ENCODE measurements at regions not wholly inside any gene's neighbourhood (a gene's known extent, or its start where the extent isn't known, plus 50 kb on each side); places are given as distances from the start of the nearest gene placed in this dataset.

DNA sequence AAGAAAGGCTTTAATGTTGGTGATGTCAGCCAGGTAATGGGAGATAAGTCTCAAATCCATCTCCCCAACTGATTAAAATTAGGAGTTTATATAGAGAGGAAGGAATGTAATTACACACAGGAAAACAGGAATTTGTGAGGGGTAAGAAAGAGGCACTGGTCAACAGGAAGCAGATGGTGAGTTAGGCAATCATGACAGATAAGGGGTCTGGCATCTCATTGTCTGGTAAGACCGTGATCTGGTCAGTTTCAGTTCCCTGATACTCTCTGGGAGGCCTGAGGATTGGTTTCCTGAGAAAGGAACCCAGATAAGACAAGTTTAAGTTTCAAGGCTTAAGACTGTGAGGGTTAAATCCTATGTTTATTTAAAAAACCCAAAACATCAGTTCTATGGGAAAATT is 414.7 kb upstream of the ARRDC4 start:
- Histone ChIP-seq H3K9me3 (peaks cover 0 to 12% (median 4%) of the 10 kb centered on the region in 4 donors), H3K4me3 (no peak overlapping the region), H3K27me3 (no peaks in the 10 kb centered on the region), H3K36me3 (no peaks in the 10 kb centered on the region), H3K4me1 (no peaks in the 10 kb centered on the region), H3K27ac (no peak overlapping the region)
- 12 to 26% methylated on average over 1 of the region's 1 CpG for WGBS, 2 donors
- DNase-seq (no peak), ATAC-seq (ENCODE audit: low FRiP score in 2 of 2) (no peak)
- TF ChIP-seq, protein P1, sequence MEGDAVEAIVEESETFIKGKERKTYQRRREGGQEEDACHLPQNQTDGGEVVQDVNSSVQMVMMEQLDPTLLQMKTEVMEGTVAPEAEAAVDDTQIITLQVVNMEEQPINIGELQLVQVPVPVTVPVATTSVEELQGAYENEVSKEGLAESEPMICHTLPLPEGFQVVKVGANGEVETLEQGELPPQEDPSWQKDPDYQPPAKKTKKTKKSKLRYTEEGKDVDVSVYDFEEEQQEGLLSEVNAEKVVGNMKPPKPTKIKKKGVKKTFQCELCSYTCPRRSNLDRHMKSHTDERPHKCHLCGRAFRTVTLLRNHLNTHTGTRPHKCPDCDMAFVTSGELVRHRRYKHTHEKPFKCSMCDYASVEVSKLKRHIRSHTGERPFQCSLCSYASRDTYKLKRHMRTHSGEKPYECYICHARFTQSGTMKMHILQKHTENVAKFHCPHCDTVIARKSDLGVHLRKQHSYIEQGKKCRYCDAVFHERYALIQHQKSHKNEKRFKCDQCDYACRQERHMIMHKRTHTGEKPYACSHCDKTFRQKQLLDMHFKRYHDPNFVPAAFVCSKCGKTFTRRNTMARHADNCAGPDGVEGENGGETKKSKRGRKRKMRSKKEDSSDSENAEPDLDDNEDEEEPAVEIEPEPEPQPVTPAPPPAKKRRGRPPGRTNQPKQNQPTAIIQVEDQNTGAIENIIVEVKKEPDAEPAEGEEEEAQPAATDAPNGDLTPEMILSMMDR (IDR thresholded peaks at IDR 0.05) = no peak
- TF ChIP-seq POLR2A (IDR thresholded peaks at IDR 0.05) = no peak
- no peak for TF ChIP-seq EP300 (IDR thresholded peaks at IDR 0.05)
- no peak for TF ChIP-seq POLR2AphosphoS5 (IDR thresholded peaks at IDR 0.05)

DNA sequence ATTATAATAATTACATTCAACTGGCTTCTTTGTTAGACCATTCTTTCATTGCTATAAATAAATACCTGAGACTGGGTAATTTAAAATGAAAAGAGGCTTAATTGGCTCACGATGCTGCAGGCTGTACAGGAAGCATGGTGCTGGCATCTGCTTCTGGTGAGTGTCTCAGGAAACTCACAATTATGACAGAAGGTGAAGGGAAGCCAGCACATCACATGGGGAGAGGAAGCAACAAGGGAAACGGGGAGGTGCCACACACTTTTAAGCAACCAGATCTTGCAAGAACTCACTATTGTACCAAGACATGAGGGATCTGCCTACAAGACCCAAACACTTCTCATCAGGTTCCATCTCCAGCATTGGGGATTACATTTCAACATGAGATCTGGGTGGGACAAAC is 413.1 kb upstream of the ARRDC4 start:
- 48 to 52% methylated on average over 2 of the region's 2 CpGs for WGBS, 2 donors
- no peaks in the 10 kb centered on the region for H3K36me3 ChIP-seq
- ATAC-seq (ENCODE audit: low FRiP score in 2 of 2) (no peak), DNase-seq (no peak)
- no peak overlapping the region for H3K27ac ChIP-seq
- TF ChIP-seq POLR2A (IDR thresholded peaks at IDR 0.05) (no peak), EP300 (IDR thresholded peaks at IDR 0.05) (no peak), POLR2AphosphoS5 (IDR thresholded peaks at IDR 0.05) (no peak)
- TF ChIP-seq, protein P1 (IDR thresholded peaks at IDR 0.05) = no peak
- peaks cover 0 to 12% (median 4%) of the 10 kb centered on the region in 4 donors for H3K9me3 ChIP-seq
- H3K4me1 ChIP-seq = no peaks in the 10 kb centered on the region
- no peaks in the 10 kb centered on the region for H3K27me3 ChIP-seq
- H3K4me3 ChIP-seq = no peak overlapping the region

DNA sequence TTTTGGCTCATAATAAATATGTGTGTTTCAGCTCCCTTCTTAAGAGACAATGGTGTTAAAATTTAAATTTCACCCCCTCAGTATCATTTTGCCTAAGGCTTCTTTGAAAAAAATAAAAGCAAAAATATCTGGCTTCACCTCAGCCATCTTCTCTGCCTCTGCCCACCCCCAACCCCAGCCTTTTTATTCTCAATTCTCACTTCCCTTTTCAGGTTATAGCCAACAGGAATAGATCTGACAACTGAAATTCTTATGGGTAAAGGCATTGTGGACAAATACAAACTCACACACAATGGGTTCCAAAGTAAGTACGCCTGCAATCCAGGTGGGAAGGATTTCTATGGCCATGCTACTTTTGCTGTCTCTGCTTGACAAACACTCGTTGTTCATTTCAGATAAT is 399.0 kb upstream of the ARRDC4 start:
- Histone ChIP-seq H3K36me3 (no peaks in the 10 kb centered on the region), H3K27ac (no peak overlapping the region), H3K4me3 (no peak overlapping the region), H3K4me1 (no peaks in the 10 kb centered on the region), H3K27me3 (no peaks in the 10 kb centered on the region), H3K9me3 (no peaks in the 10 kb centered on the region)
- WGBS, 2 donors = 77 to 94% methylated on average over 2 of the region's 2 CpGs
- DNase-seq (no peak), ATAC-seq (ENCODE audit: low FRiP score in 2 of 2) (no peak)
- TF ChIP-seq POLR2A (IDR thresholded peaks at IDR 0.05) (no peak), EP300 (IDR thresholded peaks at IDR 0.05) (no peak), POLR2AphosphoS5 (IDR thresholded peaks at IDR 0.05) (no peak)
- TF ChIP-seq, protein P1 (IDR thresholded peaks at IDR 0.05) = no peak

DNA sequence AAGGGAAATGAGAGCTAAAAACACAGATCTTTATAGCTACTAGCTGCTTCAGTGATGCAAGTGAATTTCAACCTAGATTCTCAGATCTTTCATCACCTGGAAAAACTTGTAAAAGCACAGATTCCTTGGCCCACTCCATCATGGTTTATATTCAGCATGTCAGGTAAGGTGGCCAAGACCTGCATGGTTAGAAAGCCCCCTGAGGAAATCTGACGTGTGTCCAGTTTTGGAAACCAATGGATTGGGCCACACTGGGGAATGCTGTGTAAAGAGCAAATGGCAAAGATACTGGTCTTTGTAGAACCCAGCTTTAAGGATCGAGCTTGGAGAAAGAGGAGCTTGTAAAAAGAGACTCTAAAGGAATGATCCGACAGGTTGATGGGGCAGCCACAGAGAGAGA is 397.0 kb upstream of the ARRDC4 start:
- no peaks in the 10 kb centered on the region for H3K36me3 ChIP-seq
- no peak for ATAC-seq (ENCODE audit: low FRiP score in 2 of 2)
- no peak for TF ChIP-seq POLR2A (IDR thresholded peaks at IDR 0.05)
- no peak for TF ChIP-seq POLR2AphosphoS5 (IDR thresholded peaks at IDR 0.05)
- TF ChIP-seq, protein P1 (IDR thresholded peaks at IDR 0.05) = no peak
- TF ChIP-seq EP300 (IDR thresholded peaks at IDR 0.05) = no peak
- H3K27me3 ChIP-seq = no peaks in the 10 kb centered on the region
- H3K9me3 ChIP-seq = no peaks in the 10 kb centered on the region
- 85 to 87% methylated on average over 3 of the region's 3 CpGs for WGBS, 2 donors
- H3K4me1 ChIP-seq = no peaks in the 10 kb centered on the region
- no peak overlapping the region for H3K27ac ChIP-seq
- DNase-seq = no peak
- H3K4me3 ChIP-seq = no peak overlapping the region

DNA sequence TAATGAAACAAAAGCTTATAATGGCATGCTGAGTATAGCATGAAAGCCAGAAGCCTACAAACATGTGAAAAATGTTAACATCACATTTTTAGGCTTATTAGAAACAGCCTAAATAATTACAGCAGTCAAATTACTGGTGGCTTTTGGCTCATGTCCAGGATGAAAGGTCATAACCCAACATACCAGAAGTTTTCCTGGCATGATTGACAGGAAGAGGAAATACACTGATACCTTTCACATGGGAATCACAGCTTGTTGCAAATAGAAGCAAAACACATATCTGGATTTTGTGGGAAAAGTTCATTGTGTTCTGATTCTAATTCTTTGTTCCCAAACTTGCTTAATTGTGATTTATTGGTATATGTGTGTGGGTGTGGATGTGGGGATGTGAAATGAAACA is 393.5 kb upstream of the ARRDC4 start:
- Histone ChIP-seq H3K4me1 (no peaks in the 10 kb centered on the region), H3K9me3 (no peaks in the 10 kb centered on the region), H3K27me3 (no peaks in the 10 kb centered on the region), H3K36me3 (no peaks in the 10 kb centered on the region), H3K4me3 (no peak overlapping the region), H3K27ac (no peak overlapping the region)
- DNase-seq = no peak
- no peak for ATAC-seq (ENCODE audit: low FRiP score in 2 of 2)
- TF ChIP-seq POLR2A (IDR thresholded peaks at IDR 0.05) (no peak), EP300 (IDR thresholded peaks at IDR 0.05) (no peak), POLR2AphosphoS5 (IDR thresholded peaks at IDR 0.05) (no peak)
- TF ChIP-seq, protein P1 (IDR thresholded peaks at IDR 0.05) = no peak
